Fibroblast of the aortic adventitia (primary cell): ENCODE measurements at regions not wholly inside any gene's neighbourhood (a gene's known extent, or its start where the extent isn't known, plus 50 kb on each side); places are given as distances from the start of the nearest gene placed in this dataset.
A peak's percentile ranks its signal among the peaks of the same experiment; 100 is the strongest.

Source experiments
- DNase-seq: peaks from one replicate; pipeline ENCODE4 v3.0.0-alpha.2; 2010; ENCODE audit warnings: low read depth
- H3K4me3 ChIP-seq: 2 replicates; pipeline ENCODE4 v1.5.1; 2011; ENCODE audit warnings: low read depth, mild to moderate bottlenecking, control low read depth, low read length, moderate library complexity
- TF ChIP-seq, protein P1 (sequence below): IDR thresholded peaks from 2 replicates; pipeline ENCODE4 v1.5.1; 2011; ENCODE audit warnings: mild to moderate bottlenecking, low read length, control low read depth, inconsistent platforms; ENCODE audit not compliant: insufficient read depth

DNA sequence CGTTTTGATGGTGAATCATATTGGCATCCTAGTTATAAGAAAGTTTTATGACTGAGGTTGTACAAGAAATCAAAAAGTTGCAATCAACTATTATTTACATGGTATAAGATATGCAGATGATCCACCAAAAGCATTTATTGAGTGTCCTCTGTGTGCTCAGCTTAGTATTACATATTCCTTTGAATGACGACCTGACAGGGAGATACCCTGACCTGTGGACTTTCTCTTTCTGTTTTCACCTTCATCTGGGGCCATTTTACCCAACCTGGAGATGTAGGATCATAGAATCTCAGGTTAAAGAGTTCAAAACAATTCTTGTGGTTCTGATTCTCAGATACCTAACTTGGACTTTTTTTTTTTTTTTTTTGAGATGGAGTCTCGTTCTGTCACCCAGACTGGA, 269.1 kb upstream of the SORCS1 start:
- no peak overlapping the region for H3K4me3 ChIP-seq
- TF ChIP-seq, protein P1, sequence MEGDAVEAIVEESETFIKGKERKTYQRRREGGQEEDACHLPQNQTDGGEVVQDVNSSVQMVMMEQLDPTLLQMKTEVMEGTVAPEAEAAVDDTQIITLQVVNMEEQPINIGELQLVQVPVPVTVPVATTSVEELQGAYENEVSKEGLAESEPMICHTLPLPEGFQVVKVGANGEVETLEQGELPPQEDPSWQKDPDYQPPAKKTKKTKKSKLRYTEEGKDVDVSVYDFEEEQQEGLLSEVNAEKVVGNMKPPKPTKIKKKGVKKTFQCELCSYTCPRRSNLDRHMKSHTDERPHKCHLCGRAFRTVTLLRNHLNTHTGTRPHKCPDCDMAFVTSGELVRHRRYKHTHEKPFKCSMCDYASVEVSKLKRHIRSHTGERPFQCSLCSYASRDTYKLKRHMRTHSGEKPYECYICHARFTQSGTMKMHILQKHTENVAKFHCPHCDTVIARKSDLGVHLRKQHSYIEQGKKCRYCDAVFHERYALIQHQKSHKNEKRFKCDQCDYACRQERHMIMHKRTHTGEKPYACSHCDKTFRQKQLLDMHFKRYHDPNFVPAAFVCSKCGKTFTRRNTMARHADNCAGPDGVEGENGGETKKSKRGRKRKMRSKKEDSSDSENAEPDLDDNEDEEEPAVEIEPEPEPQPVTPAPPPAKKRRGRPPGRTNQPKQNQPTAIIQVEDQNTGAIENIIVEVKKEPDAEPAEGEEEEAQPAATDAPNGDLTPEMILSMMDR, result no peak
- DNase-seq, result no peak

DNA sequence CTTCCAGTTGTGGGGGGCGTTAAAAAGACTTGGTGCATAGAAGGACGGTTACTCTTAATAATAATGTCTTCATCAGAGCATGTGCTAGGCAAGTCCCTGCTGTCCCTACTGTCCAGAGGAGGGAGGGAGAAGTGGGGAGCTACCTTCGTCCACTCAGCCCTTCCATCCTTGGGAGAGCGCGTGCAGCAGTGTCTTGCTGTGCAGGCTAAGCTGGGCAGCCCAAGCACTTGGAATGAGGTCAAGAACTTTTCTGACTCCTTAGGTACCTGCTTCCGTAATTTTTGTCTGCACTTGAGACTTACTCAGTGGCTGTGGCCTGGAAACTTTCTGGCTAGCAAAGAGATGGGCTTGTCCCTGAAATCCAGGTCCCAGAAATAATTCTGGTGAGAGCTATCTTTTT, 265.9 kb upstream of the SORCS1 start:
- no peak overlapping the region for H3K4me3 ChIP-seq
- DNase-seq, result no peak
- TF ChIP-seq, protein P1, result no peak

DNA sequence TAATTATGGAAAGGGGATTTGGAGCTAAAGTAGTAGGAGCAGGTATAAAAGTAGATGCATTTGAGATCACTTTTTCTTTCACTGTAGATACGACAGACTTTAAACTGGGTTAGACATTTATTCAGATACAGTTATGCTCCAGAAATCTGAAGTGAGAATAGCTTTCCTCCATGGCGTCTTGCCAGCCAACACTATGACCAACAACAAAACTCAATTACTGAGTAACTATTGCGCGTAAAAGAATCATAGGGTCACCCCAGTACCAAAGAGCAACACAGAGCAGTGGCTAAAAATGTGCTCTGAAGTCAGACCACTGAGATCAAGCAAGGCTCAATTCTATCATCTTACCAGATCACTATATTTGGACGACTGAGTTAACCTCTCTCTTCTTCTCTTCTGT, 262.5 kb upstream of the SORCS1 start:
- TF ChIP-seq, protein P1, result no peak
- no peak overlapping the region for H3K4me3 ChIP-seq
- DNase-seq, result no peak

DNA sequence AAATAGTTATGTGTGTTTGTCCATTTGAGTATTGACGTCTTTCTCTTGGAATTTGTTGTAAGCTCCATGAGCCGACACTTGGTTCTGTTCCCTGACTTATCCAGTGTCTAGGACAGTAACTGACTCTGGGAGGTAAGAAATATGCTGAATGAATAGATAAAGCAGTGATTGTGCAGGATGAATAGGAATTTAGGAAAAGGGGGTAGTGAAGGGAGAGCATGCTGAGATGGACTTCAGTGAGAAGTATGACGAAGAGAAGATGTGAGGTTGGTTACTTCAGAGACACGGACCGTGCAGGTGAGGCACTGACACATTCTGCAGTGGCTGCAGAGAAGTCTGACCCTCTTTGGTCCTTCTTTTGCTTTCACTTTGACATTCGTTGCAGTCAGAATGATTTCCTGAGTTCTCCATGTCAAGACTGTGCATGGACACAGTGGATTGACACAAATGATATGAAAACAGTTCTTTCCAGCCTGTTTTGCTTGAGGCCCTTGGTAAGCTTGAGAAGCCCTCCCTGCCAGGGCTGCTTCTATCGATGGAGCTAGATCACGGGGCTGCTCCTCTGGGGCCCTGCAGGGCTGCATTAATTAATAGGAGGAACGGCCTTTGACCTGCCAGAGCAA, 261.5 kb upstream of the SORCS1 start:
- DNase-seq, result peak; percentile 2
- TF ChIP-seq, protein P1, result no peak
- no peak overlapping the region for H3K4me3 ChIP-seq

DNA sequence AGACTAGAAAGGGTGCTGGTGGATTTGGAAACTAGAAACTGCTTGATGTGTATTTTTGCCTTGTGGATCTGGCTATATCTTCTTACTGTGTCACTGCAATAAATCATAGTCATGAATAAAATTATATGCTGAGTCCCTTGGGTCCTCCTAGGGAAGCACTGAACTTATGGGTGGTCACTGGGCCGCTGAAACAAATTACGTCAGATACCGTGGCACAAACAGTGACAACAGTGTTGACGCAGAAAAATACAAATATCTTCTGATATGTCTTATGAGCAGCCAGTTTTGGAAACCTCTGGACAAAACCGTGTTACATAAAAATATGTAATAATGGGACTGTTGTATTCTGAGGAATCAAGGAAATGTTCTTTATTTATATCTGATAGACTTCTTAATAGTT, 260.1 kb upstream of the SORCS1 start:
- no peak overlapping the region for H3K4me3 ChIP-seq
- TF ChIP-seq, protein P1, result no peak
- DNase-seq, result no peak

DNA sequence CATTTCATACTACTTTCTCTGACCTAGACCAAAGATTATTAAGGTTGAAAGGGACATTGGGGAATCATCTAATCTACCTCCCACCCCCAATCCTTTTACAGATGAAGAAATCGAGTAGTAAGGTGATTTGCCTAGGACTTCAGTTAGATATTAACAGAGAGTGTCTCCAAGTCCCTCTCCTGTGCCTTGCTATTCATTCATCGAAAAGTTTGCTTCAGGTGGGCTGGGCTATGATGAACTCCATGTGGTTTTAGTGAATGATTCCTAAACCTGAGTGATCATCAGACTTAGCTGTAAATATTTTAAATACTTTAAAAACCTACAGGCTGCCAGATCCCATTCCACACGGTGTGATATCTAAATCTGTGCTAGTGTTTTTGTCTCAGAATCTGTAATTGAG, 259.4 kb upstream of the SORCS1 start:
- H3K4me3 ChIP-seq, result no peak overlapping the region
- TF ChIP-seq, protein P1, result no peak
- DNase-seq, result no peak

DNA sequence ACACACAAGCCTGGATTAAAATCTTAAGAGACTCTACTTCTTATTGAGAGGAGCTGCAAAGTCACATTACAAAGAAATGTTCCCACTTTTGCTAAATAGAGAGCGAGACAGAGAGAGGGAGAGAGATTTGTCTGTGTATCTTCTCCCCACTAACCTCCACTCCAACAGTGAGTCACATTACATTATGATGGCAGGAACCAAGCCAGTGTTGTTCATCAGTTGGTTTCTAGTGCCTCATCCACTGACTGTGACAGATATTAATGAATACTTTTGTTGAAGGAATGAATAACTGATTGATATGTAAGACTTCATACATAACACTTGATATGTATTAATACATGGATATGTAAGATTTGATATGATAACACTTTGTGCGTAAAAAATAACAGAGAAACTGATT, 258.2 kb upstream of the SORCS1 start:
- DNase-seq, result no peak
- H3K4me3 ChIP-seq, result no peak overlapping the region
- TF ChIP-seq, protein P1, result no peak
